NCI-H1436 treated with DMSO at 0.1 percent for 48 hours (cell line): ENCODE measurements at regions not wholly inside any gene's neighbourhood (a gene's known extent, or its start where the extent isn't known, plus 50 kb on each side); places are given as distances from the start of the nearest gene placed in this dataset.

Experiments
- DNase-seq: peaks from one replicate; lab custom pipeline; 2025; lab: John Stamatoyannopoulos, UW

DNA sequence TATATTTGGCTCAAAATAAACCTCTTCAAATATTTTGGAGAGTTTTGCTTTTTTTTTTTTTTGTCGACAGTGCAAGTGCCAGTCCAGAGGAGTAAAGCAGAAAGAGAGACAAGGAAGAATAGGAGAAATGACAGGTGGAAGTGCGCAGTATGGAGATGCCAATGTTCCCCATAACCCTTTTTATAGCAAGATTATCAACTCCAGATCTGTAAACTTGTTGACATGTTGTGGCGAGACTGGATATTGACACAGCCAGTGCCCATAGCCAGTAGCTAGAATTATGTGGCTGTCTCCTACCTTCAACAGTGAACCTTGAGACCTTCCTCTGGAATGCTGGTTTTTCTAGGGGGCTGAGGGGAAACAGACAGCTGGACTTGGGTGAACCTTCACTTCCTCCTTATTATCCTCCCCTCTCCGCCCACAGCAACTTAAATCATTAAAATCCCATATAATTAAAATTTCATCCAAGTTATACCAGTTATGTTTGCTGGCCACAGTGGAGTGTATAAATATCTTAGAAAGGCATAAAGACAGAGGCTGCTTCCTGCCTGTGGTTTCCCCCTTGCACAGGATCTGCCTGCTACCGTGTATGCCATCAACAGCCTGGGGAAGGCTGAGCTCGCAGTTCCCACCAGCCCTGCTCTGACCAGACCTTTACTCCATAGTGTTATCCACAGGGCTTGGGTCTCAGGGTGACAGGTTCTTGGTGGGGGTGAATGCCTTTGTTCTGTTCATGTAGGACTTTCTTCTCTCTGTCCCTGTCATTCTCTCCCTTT, 112.3 kb upstream of the ANKH start:
- no peak for DNase-seq

DNA sequence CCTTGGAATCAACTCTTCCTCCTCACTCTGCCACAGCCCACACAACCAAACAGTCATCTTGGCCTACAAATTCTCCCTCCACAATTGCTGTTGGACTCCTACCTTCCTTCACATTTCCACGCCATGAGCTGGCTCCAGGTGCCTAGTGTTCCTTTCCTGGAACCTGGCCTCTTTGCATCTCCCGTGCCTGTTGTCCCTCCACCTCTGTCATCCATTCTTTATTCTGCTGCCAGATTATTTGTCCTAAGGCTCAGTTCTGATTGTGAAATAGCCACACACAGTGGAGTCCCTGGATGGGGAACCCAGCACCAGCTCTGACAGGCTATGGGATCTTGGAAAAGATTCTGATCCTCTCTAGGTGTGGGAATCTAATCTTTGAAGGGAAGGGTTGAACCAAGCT, 109.1 kb upstream of the ANKH start:
- DNase-seq = no peak

- no peak for DNase-seq
These were observed 105.6 kb upstream of the ANKH start for GRCh38 chr5:14977058-14977685.

GRCh38 chr5:14976486-14976885, 104.9 kb upstream of the ANKH start:
- no peak for DNase-seq

DNA sequence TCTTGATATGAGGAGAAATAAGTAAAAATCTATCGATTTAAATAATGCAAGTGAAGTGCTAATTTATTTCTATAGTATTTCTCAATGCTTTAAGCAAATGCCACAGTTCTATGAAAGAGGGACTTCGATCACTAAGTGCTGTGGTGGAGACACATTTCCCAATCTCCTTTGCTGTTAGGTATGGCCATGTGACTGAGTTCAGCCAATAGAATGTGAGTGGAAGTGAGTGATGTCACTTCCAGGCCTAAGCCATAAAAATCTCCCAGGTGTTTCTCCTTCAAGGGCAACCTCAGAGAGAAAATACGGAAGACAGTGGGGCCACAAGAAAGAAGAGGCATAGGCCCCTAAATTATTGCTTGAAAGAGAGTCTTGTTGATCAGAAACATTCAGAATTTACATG, 100.3 kb upstream of the ANKH start:
- no peak for DNase-seq

GRCh38 chr5:14968796-14969195, 97.2 kb upstream of the ANKH start:
- no peak for DNase-seq

- DNase-seq = no peak
These were observed 95.6 kb upstream of the ANKH start for GRCh38 chr5:14967166-14967565.

- no peak for DNase-seq
These were observed 94.2 kb upstream of the ANKH start for GRCh38 chr5:14965815-14966214.

GRCh38 chr5:14962604-14963003, 91.0 kb upstream of the ANKH start:
- no peak for DNase-seq

DNA sequence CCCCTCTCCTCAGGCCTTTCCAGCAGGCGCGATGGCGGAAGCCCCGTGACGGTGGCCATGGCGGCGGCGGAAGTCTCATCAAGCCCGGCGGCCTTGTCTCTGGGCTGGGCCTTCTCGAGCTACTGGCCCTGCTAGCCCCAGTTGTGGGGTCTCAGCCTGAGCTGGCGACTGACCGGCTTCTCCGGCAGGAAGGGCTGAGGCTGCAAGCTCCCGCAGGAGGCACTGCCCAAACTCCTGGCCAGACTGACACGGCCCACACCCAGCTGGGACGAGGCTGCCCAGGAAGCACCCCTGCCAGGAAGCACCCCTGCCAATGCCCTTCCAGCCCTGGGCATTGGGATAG, 88.5 kb upstream of the ANKH start:
- no peak for DNase-seq

DNA sequence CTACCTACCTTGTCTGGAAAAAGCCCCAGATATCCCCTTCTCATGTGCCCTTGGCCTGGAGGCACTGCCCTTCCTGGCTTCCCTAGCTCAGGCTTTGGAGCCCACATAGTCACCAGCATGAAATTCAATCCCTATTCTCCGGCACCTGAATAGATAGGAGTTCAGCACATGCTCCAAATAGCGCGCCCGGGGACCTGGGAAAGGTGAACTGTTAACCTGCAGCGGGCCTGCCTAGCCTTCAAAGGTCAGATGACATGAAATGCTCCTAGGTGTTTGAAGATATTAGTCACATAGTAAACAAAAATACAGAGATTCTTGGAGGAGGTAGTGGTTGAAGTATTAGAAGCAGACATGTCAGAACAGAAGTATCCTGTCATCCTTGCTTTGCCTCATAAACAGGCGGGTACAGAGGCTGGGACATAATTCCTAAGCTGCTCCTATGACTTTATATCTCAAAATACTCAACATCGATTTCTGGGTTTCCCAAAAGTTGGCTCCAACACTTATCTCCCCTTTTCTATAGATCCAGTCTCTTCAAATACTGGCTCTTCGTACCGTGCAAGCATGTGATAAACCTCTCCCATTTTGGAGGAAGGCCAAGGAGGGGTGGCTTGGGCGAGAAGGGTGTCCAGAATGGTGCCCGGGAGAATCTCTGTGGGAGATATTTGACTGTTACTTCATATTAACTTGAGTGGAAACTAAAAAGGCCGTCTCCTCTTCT, 88.0 kb upstream of the ANKH start:
- no peak for DNase-seq

- DNase-seq = no peak
These were observed 86.6 kb upstream of the ANKH start for GRCh38 chr5:14958188-14958587.

DNA sequence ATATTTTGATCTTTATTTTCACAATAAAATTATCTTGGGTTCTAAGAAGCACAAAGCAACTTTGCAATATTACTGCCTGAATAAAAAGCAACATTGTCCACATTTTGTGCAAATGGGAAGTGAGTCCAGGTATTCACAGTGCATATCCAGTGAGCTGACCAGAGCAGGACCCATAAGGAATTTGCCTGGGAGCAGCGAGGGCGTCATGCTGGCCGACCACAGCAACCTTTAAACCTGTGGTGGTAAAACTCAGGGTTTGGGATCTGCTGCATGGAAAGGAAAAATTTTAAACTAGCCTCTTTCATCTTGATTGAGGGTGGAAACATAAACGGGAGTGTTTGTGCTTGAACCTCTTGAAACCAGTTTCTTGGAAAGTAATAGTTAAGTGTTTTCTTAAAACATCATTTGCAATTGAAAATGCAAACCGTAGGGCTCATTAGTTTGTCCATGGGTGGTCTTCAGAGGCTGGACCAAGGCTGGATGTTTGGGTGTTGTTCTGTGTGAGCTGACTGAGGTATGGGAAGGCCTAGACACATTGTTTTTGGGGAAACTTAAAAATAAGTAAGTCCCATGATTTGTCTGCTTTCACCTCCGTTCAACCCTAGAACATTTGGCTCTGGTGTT, 85.0 kb upstream of the ANKH start:
- no peak for DNase-seq

DNA sequence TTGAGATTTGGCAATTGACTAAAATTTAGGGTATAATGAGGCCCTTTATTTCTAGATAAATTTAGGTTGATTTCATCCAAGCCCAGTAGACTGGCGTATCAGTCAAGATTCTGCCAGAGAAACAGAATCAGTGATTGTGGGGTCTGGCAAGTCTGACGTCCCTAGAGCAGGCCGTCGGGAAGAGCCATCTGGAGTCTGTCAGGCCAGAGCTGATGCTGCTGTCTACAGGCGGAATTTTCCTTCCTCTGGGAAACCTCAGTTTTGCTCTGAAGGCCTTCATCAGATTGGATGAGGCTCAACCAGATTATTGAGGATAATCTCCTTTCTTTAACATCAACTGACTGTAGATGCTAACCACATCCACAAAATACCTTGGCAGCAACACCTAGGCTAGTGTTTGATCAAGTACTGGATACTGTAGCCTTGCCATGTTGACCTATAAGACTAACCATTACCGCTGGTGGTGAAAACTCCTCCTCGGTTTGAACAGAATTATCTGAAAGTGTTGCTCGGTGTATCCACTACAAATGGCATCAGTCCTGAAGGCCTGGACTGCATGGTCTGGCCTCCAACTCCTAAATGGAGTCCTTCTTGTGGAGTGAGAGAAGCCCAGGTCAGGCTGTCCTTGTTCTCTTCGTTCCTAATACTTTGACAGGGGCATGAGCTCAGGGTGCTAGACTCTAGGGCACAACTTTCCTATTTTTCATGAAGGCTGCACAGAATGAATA, 83.2 kb upstream of the ANKH start:
- DNase-seq = no peak

- no peak for DNase-seq
These were observed 82.6 kb upstream of the ANKH start for GRCh38 chr5:14954216-14954615.

DNA sequence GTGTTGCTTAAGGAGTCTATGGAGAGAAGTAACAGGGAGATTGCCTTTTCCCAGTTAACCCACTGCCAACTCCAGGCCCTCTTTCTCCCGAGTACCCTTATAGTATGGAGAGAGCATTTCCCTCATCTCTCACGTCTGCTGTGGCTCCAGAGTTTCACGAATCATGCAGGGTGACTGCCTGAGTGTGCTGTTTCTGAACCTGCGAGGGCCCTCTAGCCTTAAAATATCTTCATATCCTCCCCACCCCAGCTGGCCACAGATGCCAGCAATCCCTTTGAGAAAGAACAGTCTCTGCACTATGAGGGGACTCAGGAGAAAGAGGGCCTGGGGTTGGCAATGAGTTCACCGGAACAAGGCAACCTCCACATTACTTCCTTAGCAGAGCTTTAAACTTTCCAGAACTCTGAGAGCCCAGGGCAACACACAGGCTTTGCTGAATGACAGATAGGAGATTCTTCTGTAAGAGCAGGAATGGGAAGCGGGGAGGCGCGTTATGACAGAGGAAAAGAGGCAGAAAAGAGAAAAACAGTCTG, 81.6 kb upstream of the ANKH start:
- no peak for DNase-seq

GRCh38 chr5:14948383-14948782, 76.8 kb upstream of the ANKH start:
- DNase-seq = no peak

GRCh38 chr5:14946815-14947620, 75.4 kb upstream of the ANKH start:
- no peak for DNase-seq

DNA sequence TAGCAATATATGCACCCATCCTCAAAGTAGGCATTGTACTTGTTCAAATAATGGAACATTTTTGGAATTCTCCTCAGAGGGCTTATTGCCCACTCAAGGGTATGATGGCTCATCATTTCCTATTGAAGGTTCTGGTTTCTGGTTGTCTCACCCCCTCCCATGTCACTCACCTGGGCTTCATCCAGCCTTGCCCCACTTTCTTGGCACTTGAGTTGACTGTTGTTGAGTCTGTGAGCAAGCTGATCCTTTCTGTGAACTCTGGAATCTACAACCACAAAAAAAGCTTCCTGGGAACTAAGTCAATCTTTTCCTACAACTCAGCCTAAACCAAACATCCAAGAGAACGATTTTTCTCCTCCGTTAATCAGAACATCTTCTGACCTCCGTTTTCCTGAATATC, 73.9 kb upstream of the ANKH start:
- no peak for DNase-seq

DNA sequence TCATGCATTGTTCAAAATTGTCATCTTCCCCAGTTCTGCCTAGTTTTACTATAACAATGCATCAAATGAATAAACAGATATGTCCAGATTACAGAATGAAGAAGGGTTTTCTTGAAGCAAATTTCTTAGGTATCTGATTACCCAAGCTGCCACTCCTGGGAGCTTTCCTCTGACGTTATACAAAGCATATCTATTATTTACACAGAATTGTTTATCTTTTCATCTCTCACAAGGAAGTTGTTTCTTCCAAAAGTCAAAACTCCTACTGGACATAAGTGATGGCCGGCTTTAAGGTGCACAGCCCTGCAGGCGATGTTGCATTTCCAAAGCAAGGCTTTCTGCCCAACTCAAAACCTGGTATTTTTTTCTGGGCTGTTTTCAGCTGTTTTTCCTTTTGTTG, 73.4 kb upstream of the ANKH start:
- DNase-seq = no peak

- no peak for DNase-seq
These were observed 72.8 kb upstream of the ANKH start for GRCh38 chr5:14944350-14944739.
